ENCODE measurements at regions not wholly inside any gene's neighbourhood (a gene's known extent, or its start where the extent isn't known, plus 50 kb on each side); places are given as distances from the start of the nearest gene placed in this dataset.

- TF ChIP-seq GATA3 (IDR thresholded peaks at IDR 0.05; ENCODE audit: low read depth, low read length) (no peak), GATA2 (IDR thresholded peaks at IDR 0.05; ENCODE audit: low read depth, low read length) (no peak)
These were observed 51.0 kb upstream of the BARX2 start for GRCh38 chr11:129324533-129325175.

GRCh38 chr11:129323896-129324502 lies 51.6 kb upstream of the BARX2 start:
- no peak for TF ChIP-seq GATA2 (IDR thresholded peaks at IDR 0.05; ENCODE audit: low read depth, low read length)
- TF ChIP-seq GATA3 (IDR thresholded peaks at IDR 0.05; ENCODE audit: low read depth, low read length): no peak

- no peak for TF ChIP-seq GATA3 (IDR thresholded peaks at IDR 0.05; ENCODE audit: low read depth, low read length)
- no peak for TF ChIP-seq GATA2 (IDR thresholded peaks at IDR 0.05; ENCODE audit: low read depth, low read length)
These were observed 52.7 kb upstream of the BARX2 start for GRCh38 chr11:129322941-129323340.

- no peak for TF ChIP-seq GATA3 (IDR thresholded peaks at IDR 0.05; ENCODE audit: low read depth, low read length)
- TF ChIP-seq GATA2 (IDR thresholded peaks at IDR 0.05; ENCODE audit: low read depth, low read length): no peak
These were observed 54.6 kb upstream of the BARX2 start for GRCh38 chr11:129321076-129321475.

- TF ChIP-seq GATA2 (IDR thresholded peaks at IDR 0.05; ENCODE audit: low read depth, low read length) (no peak), GATA3 (IDR thresholded peaks at IDR 0.05; ENCODE audit: low read depth, low read length) (no peak)
These were observed 55.2 kb upstream of the BARX2 start for GRCh38 chr11:129320494-129320893.

- TF ChIP-seq GATA3 (IDR thresholded peaks at IDR 0.05; ENCODE audit: low read depth, low read length) (no peak), GATA2 (IDR thresholded peaks at IDR 0.05; ENCODE audit: low read depth, low read length) (no peak)
These were observed 55.9 kb upstream of the BARX2 start for GRCh38 chr11:129319751-129320150.

- TF ChIP-seq GATA2 (IDR thresholded peaks at IDR 0.05; ENCODE audit: low read depth, low read length): no peak
- no peak for TF ChIP-seq GATA3 (IDR thresholded peaks at IDR 0.05; ENCODE audit: low read depth, low read length)
These were observed 56.4 kb upstream of the BARX2 start for GRCh38 chr11:129319201-129319600.

- no peak for TF ChIP-seq GATA2 (IDR thresholded peaks at IDR 0.05; ENCODE audit: low read depth, low read length)
- TF ChIP-seq GATA3 (IDR thresholded peaks at IDR 0.05; ENCODE audit: low read depth, low read length): no peak
These were observed 58.1 kb upstream of the BARX2 start for GRCh38 chr11:129317571-129317970.

- no peak for TF ChIP-seq GATA3 (IDR thresholded peaks at IDR 0.05; ENCODE audit: low read depth, low read length)
- no peak for TF ChIP-seq GATA2 (IDR thresholded peaks at IDR 0.05; ENCODE audit: low read depth, low read length)
These were observed 58.9 kb upstream of the BARX2 start for GRCh38 chr11:129316781-129317180.

GRCh38 chr11:129315781-129316579 lies 59.7 kb upstream of the BARX2 start:
- TF ChIP-seq GATA2 (IDR thresholded peaks at IDR 0.05; ENCODE audit: low read depth, low read length) (no peak), GATA3 (IDR thresholded peaks at IDR 0.05; ENCODE audit: low read depth, low read length) (no peak)

- no peak for TF ChIP-seq GATA2 (IDR thresholded peaks at IDR 0.05; ENCODE audit: low read depth, low read length)
- no peak for TF ChIP-seq GATA3 (IDR thresholded peaks at IDR 0.05; ENCODE audit: low read depth, low read length)
These were observed 61.3 kb upstream of the BARX2 start for GRCh38 chr11:129314371-129314770.

GRCh38 chr11:129313541-129314297 lies 61.9 kb upstream of the BARX2 start:
- TF ChIP-seq GATA3 (IDR thresholded peaks at IDR 0.05; ENCODE audit: low read depth, low read length) (no peak), GATA2 (IDR thresholded peaks at IDR 0.05; ENCODE audit: low read depth, low read length) (no peak)

- TF ChIP-seq GATA3 (IDR thresholded peaks at IDR 0.05; ENCODE audit: low read depth, low read length) (no peak), GATA2 (IDR thresholded peaks at IDR 0.05; ENCODE audit: low read depth, low read length) (no peak)
These were observed 62.7 kb upstream of the BARX2 start for GRCh38 chr11:129312730-129313503.

Data from SH-SY5Y (cell line).